ENCODE measurements at regions not wholly inside any gene's neighbourhood (a gene's known extent, or its start where the extent isn't known, plus 50 kb on each side); places are given as distances from the start of the nearest gene placed in this dataset.

DNA sequence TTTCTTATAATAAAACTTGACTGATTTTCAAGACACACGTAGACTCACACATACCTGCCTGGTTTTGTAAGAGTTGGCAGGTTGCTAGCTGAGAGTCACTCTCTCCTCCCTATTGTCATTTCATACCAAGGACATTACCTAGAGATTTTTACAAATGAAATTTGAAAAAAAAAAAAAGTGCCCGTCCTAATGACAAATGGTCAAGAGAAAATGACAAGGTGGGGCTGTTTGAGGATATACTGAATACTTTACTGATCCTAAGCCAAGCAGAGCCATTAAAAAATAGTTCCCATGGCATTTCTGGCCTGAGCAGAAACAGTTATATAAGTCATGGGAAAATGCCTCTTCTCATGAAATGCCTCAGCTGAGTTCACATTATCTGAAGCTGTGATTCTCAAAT, 150.2 kb downstream of the DYRK2 start:
- no peak overlapping the region for H3K4me3 ChIP-seq (ENCODE audit: low read depth, low read length)
- no peak for DNase-seq (ENCODE audit: low read depth)
- TF ChIP-seq, protein P1, sequence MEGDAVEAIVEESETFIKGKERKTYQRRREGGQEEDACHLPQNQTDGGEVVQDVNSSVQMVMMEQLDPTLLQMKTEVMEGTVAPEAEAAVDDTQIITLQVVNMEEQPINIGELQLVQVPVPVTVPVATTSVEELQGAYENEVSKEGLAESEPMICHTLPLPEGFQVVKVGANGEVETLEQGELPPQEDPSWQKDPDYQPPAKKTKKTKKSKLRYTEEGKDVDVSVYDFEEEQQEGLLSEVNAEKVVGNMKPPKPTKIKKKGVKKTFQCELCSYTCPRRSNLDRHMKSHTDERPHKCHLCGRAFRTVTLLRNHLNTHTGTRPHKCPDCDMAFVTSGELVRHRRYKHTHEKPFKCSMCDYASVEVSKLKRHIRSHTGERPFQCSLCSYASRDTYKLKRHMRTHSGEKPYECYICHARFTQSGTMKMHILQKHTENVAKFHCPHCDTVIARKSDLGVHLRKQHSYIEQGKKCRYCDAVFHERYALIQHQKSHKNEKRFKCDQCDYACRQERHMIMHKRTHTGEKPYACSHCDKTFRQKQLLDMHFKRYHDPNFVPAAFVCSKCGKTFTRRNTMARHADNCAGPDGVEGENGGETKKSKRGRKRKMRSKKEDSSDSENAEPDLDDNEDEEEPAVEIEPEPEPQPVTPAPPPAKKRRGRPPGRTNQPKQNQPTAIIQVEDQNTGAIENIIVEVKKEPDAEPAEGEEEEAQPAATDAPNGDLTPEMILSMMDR (IDR thresholded peaks at IDR 0.05; ENCODE audit: low read depth, low read length, missing control alignments) = no peak
- in situ Hi-C loops (cut with HindIII; ENCODE audit: low sequenced_read_pairs) = no loop called here

DNA sequence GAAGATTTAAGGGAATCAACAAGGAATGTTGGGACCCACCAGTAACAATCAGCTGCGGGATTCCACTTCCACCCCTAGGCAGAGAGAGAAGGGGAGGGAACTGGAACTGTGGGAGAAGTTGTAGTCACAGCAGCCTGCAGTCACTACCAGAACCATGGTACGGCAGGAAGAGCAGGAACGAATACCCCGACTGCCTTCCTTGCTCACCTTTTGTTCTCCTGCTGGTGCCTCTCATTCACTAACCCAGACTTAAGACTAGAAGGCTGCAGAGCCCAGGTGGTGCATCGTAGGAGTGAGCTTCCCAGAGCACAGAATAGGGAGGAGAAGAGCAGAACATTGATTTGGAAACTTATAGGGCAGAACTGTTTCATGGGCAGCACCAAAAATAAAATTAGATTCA, 154.2 kb downstream of the DYRK2 start:
- in situ Hi-C loops (cut with HindIII; ENCODE audit: low sequenced_read_pairs) = no loop called here
- TF ChIP-seq, protein P1 (IDR thresholded peaks at IDR 0.05; ENCODE audit: low read depth, low read length, missing control alignments) = no peak

DNA sequence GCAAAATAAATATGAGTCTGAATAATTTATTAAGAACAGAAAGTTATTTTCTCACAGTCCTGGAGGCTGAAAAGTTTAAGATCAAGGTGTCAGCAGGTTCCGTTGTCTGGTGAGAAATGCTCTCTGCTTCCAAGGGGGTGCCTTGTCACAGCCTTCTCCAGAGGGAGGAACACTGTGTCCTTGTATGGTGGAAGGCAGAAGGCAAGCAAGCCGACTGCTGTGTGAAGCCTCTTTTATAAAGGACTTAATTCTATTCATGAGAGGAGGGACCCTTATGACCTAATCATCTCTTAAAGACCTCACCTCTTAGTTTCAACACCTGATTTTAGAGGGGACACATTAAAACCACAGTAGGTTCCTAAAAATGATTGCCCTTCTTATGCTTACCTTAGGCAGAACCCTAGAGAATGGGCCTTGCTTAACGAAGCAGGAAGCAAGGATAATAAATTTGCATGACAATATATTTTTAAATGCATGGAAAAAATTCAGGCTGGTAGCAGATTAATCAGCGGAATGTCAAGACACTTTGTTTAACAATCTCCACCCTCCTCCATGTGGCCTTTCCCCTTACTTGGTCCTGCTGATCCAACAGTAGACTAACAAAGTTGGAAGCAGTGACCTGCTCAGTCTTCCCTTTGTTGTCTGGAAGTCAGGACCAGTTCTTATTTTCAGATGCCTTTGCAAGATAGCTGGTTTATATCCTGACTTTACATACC, 154.9 kb downstream of the DYRK2 start:
- TF ChIP-seq, protein P1 (IDR thresholded peaks at IDR 0.05; ENCODE audit: low read depth, low read length, missing control alignments) = no peak
- in situ Hi-C loops (cut with HindIII; ENCODE audit: low sequenced_read_pairs) = no loop called here
- no peak for DNase-seq (ENCODE audit: low read depth)
- H3K4me3 ChIP-seq (ENCODE audit: low read depth, low read length) = no peak overlapping the region

More for the DNA sequence above, 154.2 kb downstream of the DYRK2 start:
- no peak overlapping the region for H3K4me3 ChIP-seq (ENCODE audit: low read depth, low read length)
- DNase-seq (ENCODE audit: low read depth) = no peak

DNA sequence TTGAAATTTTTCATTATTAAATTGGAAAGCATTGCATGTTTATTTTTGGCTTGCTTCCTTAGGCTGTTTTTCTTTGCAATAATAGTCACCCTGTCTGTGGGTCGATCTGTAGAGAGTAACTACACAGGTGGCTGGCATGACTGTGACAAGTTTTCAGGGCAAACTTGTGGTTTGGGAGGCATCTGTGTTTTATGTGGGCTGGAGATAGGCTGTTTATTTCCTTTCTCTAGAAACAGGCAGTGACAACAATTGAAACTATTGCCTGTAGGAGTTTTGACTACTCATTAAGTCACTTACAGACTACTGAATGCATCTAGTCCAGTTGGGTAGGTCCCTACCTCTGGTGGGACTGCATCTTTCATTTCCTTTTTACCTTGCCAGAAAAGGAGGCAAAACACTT, 155.6 kb downstream of the DYRK2 start:
- in situ Hi-C loops (cut with HindIII; ENCODE audit: low sequenced_read_pairs) = no loop called here
- no peak for DNase-seq (ENCODE audit: low read depth)
- TF ChIP-seq, protein P1 (IDR thresholded peaks at IDR 0.05; ENCODE audit: low read depth, low read length, missing control alignments) = no peak
- no peak overlapping the region for H3K4me3 ChIP-seq (ENCODE audit: low read depth, low read length)

DNA sequence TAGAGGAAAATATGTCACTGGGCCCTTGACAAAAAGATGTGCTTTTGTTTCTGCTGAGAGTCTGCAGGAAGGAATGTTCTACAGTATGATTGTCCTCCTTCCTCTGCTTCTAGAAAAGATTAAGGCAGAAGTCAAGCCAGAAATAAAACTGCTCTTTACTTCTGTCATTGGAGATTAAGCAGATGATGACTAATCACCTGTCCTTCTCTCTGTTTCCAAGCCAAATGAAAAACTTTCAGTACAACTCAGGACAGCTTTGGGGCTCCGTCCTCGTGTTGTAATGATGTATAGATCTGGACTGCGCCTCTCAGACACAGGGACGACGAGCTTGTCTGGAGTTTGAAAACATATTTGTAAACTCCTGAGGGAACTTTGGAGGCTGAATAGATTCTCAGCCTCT, 159.3 kb downstream of the DYRK2 start:
- TF ChIP-seq, protein P1 (IDR thresholded peaks at IDR 0.05; ENCODE audit: low read depth, low read length, missing control alignments) = no peak
- DNase-seq (ENCODE audit: low read depth) = no peak
- in situ Hi-C loops (cut with HindIII; ENCODE audit: low sequenced_read_pairs) = no loop called here
- H3K4me3 ChIP-seq (ENCODE audit: low read depth, low read length) = no peak overlapping the region

DNA sequence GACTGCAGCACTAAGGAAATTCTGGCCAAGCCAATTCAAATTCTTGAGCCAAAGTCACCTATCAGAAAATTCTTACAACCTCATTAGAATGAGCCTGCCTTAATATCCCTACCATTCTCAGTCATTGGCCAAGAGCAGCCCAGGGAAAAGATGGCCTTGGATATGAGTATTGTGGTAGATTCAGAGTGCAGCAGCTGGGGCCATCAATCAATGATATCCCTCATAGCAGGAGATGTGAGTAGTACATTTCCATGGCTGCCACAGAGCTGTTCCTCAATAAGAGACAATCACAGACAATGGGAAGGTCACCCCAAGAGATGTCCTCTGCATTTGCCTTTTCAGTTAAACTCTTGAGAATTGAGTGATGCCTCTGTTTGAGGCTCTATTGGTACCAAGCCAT, 161.6 kb downstream of the DYRK2 start:
- in situ Hi-C loops (cut with HindIII; ENCODE audit: low sequenced_read_pairs) = no loop called here

More for the DNA sequence above, 161.6 kb downstream of the DYRK2 start:
- TF ChIP-seq, protein P1 (IDR thresholded peaks at IDR 0.05; ENCODE audit: low read depth, low read length, missing control alignments) = no peak
- DNase-seq (ENCODE audit: low read depth) = no peak
- H3K4me3 ChIP-seq (ENCODE audit: low read depth, low read length) = no peak overlapping the region

Data from astrocyte of the cerebellum (primary cell).